GM11168 (cell line): ENCODE measurements at regions not wholly inside any gene's neighbourhood (a gene's known extent, or its start where the extent isn't known, plus 50 kb on each side); places are given as distances from the start of the nearest gene placed in this dataset.
"Not testable (repeated sequence)": the region's sequence is repeated elsewhere in the genome, so short reads cannot be mapped to it uniquely, and the experiment has no call there.

Experiments
- in situ Hi-C: fragments of 300-500 bp; cut with MboI; formaldehyde crosslinking; loops from one replicate; pipeline ENCODE4 v1.12.0; 2022; ENCODE audit warnings: low sequenced_read_pairs; ENCODE audit not compliant: unreplicated experiment

DNA sequence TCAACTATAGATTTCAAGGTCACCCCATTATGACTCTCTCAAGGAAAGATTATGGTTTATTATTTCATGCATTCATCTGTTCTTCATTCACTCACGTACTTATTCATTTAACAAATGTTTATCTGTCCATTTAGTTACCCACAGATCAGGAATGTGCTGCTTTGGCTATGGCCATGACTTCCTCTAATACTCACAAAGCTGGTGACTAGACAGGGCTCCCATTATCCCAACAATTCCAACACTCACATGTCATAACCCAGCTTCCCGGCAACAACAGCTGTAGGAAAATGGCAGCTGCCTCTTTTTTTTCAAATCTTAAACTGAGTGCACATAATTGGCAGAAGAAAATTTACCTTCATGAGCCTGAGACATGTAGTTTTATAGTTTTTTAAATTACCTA, 190.8 kb upstream of the CCDC196 start:
- in situ Hi-C loops, result no loop called here

- in situ Hi-C loops, result no loop called here
Measured at GRCh38 chr14:66300886-66301285, 185.3 kb upstream of the CCDC196 start.

DNA sequence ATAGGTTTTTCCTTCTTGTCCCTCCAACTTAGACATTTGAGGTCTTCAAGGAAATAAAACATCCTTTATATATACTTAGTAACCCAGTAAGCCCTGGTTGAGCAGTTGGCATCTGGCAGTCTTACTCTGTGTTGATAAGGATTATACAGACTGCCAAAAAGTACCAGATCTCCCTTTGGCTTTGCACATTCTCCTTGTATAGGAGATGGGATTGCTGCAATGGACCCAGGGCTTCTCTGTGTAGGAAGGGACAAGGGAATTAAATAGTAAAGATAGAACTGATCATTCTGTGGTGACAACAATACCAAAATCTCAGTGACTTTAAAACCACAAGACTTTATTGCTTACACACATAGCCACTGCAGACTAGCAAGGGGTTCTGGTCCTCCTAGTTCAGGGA, 180.1 kb upstream of the CCDC196 start:
- in situ Hi-C loops, result no loop called here

- in situ Hi-C loops, result no loop called here
Measured at GRCh38 chr14:66311058-66311457, 175.1 kb upstream of the CCDC196 start.

DNA sequence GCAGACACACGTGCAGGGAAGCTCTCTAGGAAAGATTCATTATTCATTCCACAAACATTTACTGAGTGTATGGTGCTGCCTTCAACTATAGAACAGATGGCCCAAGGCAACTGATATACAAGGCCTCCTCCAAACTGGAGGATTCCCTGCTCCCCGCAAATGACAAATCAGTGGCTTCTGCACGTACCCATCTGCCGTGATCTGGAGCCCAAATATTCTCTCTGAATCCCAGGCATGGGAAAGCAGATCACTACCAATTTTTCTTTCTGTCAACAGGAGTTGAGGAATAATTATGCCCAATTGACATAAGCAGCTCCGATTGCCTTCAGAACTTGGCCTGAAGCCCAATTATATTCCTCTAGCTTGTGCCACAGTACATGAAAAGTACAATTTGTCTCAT, 174.2 kb upstream of the CCDC196 start:
- in situ Hi-C loops, result no loop called here

DNA sequence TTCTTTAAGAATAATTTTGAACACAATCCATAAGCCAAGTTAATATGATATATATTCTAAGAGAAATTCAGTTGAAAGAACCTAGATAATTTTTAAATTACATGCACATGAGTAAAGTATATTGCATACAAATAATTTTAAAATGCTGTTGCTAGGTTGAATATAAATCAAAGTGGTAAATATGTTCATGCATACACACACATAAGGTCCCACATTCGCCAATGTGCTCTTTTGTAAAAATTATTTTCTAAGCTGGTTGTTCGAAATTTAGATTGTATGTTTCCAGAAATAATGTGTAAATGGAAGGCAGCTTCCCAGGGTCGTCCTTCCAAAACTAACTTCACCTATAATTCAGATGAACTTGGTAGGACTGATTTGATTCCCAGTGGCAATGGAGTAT, 173.7 kb upstream of the CCDC196 start:
- in situ Hi-C loops, result no loop called here

DNA sequence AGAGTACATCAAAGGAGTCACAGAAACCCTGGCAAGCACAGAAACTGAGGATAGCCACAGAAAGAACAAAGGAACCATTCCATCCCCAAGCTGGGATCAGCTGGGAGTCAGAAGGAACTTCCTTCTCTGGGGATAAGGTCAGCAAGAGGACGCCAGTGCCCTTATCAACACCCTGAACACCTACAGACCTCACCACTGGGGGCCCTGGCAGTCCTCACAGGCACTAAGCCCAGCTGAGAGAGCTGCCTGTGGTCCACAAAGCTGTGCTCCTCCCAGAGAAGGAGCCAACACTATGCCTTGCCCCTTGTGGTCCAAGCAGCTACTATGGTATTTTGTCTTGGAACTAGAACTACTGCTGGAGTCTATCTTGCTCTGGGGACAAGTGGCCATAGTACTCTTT, 171.1 kb upstream of the CCDC196 start:
- in situ Hi-C loops, result no loop called here

DNA sequence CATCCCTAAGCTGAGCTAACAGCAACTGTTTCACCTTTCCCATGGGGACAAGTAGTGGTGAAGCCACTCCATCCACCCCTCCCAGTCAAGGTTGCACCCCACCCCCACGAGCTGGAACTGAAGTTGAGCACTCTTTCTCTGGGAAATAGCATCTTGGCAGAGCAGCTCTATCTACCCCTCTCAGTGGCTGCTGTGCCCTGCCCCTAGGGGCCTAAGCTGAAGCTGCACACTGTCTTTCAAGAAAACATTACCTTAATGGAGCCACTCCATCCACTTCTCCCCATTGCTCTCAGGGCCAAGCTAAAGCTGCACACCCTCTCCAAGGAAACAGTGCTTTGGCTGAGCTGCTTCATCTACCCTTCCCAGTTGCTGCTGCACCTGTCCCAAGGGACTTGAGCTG, 170.6 kb upstream of the CCDC196 start:
- in situ Hi-C loops, result no loop called here

- in situ Hi-C loops, result no loop called here
Measured at GRCh38 chr14:66322564-66322963, 163.6 kb upstream of the CCDC196 start.

- in situ Hi-C loops, result no loop called here
Measured at GRCh38 chr14:66330228-66330627, 155.9 kb upstream of the CCDC196 start.

GRCh38 chr14:66330916-66331315, 155.3 kb upstream of the CCDC196 start:
- in situ Hi-C loops, result no loop called here

DNA sequence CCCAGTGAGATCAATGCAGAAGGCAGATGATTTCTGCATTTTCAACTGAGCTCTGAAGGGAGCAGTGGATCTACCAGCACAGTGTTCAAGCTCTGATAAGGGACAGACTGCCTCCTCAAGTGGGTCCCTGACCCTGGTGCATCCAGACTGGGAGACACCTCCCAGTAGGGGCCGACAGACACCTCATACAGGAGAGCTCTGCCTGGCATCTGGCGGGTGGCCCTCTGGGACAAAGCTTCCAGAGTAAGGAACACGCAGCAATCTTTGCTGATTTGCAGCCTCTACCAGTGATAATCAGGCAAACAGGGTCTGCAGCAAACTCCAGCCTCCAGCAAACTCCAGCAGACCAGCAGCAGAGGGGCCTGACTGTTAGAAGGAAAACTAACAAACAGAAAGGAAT, 152.9 kb upstream of the CCDC196 start:
- in situ Hi-C loops, result not testable (repeated sequence)

DNA sequence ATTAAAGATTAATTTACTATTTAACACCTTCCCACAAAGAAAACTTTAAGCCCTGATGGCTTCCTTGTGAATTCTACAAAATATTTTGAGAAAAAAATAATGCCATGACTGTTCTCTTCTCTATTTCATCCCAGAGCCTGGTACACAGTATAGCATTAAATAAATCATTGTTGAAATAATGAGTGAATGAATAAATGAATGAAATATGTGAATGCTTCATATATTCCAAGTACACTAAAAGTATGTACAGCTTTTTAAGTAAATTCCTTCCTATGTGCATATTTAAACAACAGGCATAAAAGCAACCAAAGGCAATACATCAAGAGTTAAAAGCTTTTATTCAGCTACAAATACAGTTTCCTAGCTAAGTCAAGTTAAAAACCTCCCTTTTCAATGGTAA, 144.9 kb upstream of the CCDC196 start:
- in situ Hi-C loops, result no loop called here

- in situ Hi-C loops, result no loop called here
Measured at GRCh38 chr14:66345986-66346385, 140.2 kb upstream of the CCDC196 start.

DNA sequence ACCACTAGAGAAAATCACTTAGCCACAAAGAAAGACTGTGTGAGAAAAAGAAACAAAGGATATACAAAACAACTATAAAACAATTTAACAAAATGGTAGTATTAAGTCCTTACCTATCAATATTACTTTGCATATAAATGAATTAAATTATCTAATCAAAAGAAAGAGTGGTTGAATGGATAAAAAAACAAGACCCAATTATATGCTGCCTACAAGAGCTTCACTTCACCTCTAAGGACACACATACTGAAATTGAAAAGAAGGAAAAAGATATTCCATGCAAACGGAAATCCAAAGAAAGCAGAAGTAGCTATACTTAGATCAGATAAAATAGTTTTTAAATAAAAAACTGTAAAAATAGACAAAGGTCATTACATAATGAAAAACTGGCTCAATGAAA, 134.9 kb upstream of the CCDC196 start:
- in situ Hi-C loops, result loop anchor here (25.0 kb wide), 1 partner anchor 786 kb away; no protein-coding TSS in a partner anchor

DNA sequence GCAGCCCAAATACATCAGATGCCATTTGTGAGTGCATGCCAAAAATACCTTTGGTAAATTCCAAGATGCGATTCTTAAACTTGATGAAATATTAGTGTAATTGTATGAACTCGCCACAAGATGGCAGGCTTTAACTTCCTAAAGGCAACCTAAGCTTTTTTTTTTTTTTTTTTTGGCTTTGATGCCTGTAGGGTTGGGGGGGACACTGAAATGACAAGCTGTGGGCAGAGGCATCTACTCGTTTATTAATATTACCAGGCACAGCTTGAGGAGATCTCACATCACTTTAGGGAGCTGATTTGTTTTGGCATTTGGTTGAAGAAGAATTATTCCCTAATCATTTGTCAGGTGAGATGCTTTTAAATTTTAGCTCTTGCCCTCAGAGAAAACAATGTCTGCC, 126.7 kb upstream of the CCDC196 start:
- in situ Hi-C loops, result loop anchor here (25.0 kb wide), 1 partner anchor 778 kb away; no protein-coding TSS in a partner anchor

GRCh38 chr14:66360366-66360926, 125.7 kb upstream of the CCDC196 start:
- in situ Hi-C loops, result loop anchor here (25.0 kb wide), 1 partner anchor 777 kb away; no protein-coding TSS in a partner anchor

DNA sequence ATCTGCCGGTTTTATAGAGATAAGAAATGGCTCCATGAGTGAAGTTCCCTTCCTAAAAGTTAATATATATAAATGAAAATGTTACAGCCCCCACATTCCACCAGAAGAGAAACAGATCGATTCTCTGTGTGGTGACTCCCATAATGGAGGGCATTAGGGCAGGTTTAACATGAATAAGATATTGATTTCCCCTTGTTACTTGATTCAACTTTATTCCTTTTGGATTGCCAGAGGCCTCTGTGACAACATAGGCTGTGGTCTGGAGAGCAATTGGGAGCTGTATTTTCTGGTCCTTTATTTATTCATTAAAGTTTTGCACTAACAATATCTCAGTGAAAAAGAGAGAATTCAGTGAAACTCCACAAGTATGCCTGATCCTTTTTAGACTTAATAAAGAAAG, 125.2 kb upstream of the CCDC196 start:
- in situ Hi-C loops, result loop anchor here (25.0 kb wide), 1 partner anchor 776 kb away; no protein-coding TSS in a partner anchor

- in situ Hi-C loops, result loop anchor here (25.0 kb wide), 1 partner anchor 772 kb away; no protein-coding TSS in a partner anchor
Measured at GRCh38 chr14:66365388-66365787, 120.8 kb upstream of the CCDC196 start.

DNA sequence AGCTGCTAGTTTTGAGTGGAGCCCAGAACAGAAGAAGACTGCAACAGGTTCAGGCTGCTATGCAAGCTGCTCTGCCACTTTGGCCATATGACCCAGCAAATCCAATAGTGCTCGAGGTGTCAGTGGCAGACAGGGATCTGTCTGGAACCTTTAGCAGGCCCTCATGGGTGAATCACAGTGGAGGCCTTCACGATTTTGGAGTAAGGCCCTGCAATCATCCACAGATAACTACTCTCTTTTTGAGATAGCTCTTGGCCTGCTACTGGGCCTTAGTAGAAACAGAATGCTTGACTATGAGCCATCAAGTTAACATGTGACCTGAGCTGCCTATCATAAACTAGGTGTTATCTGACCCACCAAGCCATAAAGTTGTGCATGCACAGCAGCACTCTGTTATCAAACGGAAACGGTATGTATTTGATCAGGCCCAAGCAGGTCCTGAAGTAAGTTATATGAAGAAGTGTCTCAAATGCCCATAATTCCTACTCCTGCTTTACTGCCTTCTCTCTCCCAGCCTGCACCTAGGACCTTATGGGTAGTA, 116.9 kb upstream of the CCDC196 start:
- in situ Hi-C loops, result loop anchor here (25.0 kb wide), 1 partner anchor 768 kb away; no protein-coding TSS in a partner anchor

- in situ Hi-C loops, result loop anchor here (25.0 kb wide), 1 partner anchor 766 kb away; no protein-coding TSS in a partner anchor
Measured at GRCh38 chr14:66371776-66372175, 114.4 kb upstream of the CCDC196 start.
